Loucy (cell line): ENCODE measurements at regions not wholly inside any gene's neighbourhood (a gene's known extent, or its start where the extent isn't known, plus 50 kb on each side); places are given as distances from the start of the nearest gene placed in this dataset.

Experiments used
- H2AFZ ChIP-seq: fragments of 200-600 bp; sonication (generic); 2 replicates; pipeline ENCODE4 v1.6.0; 2016; ENCODE audit warnings: antibody characterized with exemption, mild to moderate bottlenecking, low read length, moderate library complexity
- H3F3A ChIP-seq: fragments of 200-600 bp; 2 replicates; pipeline ENCODE4 v1.6.0; 2016; ENCODE audit warnings: antibody characterized with exemption, low read depth, mild to moderate bottlenecking
- H3K27me3 ChIP-seq: fragments of 200-600 bp; sonication (generic); 2 replicates; pipeline ENCODE4 v1.6.1; 2014; ENCODE audit warnings: low read length, mild to moderate bottlenecking; ENCODE audit not compliant: insufficient read depth, poor library complexity, severe bottlenecking
- H3K36me3 ChIP-seq: fragments of 200-600 bp; sonication (generic); 2 replicates; pipeline ENCODE4 v1.6.1; 2016; ENCODE audit warnings: low read length; ENCODE audit not compliant: insufficient read depth
- H3K4me1 ChIP-seq: fragments of 200-600 bp; sonication (generic); 2 replicates; pipeline ENCODE4 v1.5.1; 2014; ENCODE audit warnings: low read length, mild to moderate bottlenecking; ENCODE audit not compliant: insufficient read depth, poor library complexity, severe bottlenecking
- H3K4me2 ChIP-seq: fragments of 200-600 bp; sonication (generic); 2 replicates; pipeline ENCODE4 v1.6.0; 2014; ENCODE audit warnings: antibody characterized with exemption, low read length, low read depth, mild to moderate bottlenecking; ENCODE audit not compliant: poor library complexity, severe bottlenecking
- H3K4me3 ChIP-seq: fragments of 200-600 bp; sonication (generic); 2 replicates; pipeline ENCODE4 v1.5.1; 2014; ENCODE audit warnings: low read length, mild to moderate bottlenecking, mixed read lengths; ENCODE audit not compliant: poor library complexity, severe bottlenecking
- H3K79me2 ChIP-seq: fragments of 200-600 bp; sonication (generic); 2 replicates; pipeline ENCODE4 v1.6.1; 2014; ENCODE audit warnings: low read length; ENCODE audit not compliant: insufficient read depth
- H3K9ac ChIP-seq: fragments of 200-600 bp; sonication (generic); 2 replicates; pipeline ENCODE4 v1.6.0; 2014; ENCODE audit warnings: mild to moderate bottlenecking, low read depth, low read length, moderate library complexity; ENCODE audit not compliant: poor library complexity, severe bottlenecking
- H3K9me2 ChIP-seq: fragments of 200-600 bp; sonication (generic); replicated peaks from 2 replicates; pipeline ENCODE4 v1.6.1; 2016; ENCODE audit warnings: low read depth, low read length, mixed read lengths
- H3K9me3 ChIP-seq: fragments of 200-600 bp; sonication (generic); 2 replicates; pipeline ENCODE4 v1.6.1; 2014; ENCODE audit warnings: mild to moderate bottlenecking, antibody characterized with exemption, low read length, low read depth; ENCODE audit not compliant: insufficient read depth
- H4K20me1 ChIP-seq: fragments of 200-600 bp; sonication (generic); 2 replicates; pipeline ENCODE4 v1.6.0; 2014; ENCODE audit warnings: antibody characterized with exemption, low read length, mild to moderate bottlenecking; ENCODE audit not compliant: insufficient read depth, poor library complexity, severe bottlenecking
- CTCF ChIP-seq: fragments of 200-600 bp; sonication (generic); conservative IDR thresholded peaks from 2 replicates; pipeline ENCODE4 v1.5.1; 2014; ENCODE audit warnings: mild to moderate bottlenecking, antibody characterized with exemption, low read length
- EZH2phosphoT487 ChIP-seq: fragments of 200-600 bp; IDR thresholded peaks from 2 replicates; pipeline ENCODE4 v1.6.1; 2018; ENCODE audit warnings: antibody characterized with exemption, mild to moderate bottlenecking, moderate library complexity, borderline replicate concordance

- Histone ChIP-seq H2AFZ (no peak overlapping the region), H3F3A (no peaks in the 10 kb centered on the region), H3K9me3 (no peaks in the 10 kb centered on the region), H3K4me2 (no peak overlapping the region), H3K79me2 (no peaks in the 10 kb centered on the region), H3K9me2 (no peaks in the 10 kb centered on the region), H3K36me3 (no peaks in the 10 kb centered on the region), H3K9ac (no peak overlapping the region), H4K20me1 (no peaks in the 10 kb centered on the region), H3K4me1 (no peaks in the 10 kb centered on the region), H3K4me3 (no peak overlapping the region), H3K27me3 (no peaks in the 10 kb centered on the region)
- TF ChIP-seq EZH2phosphoT487 (no peak), CTCF (no peak)
These were observed 268.6 kb upstream of the SLCO3A1 start for GRCh38 chr15:91584895-91585294.

- no peaks in the 10 kb centered on the region for H3K27me3 ChIP-seq
- no peak overlapping the region for H2AFZ ChIP-seq
- TF ChIP-seq CTCF (no peak), EZH2phosphoT487 (no peak)
- no peak overlapping the region for H3K4me2 ChIP-seq
- no peak overlapping the region for H3K4me3 ChIP-seq
- H3K4me1 ChIP-seq, result no peaks in the 10 kb centered on the region
- H3K9me2 ChIP-seq, result no peaks in the 10 kb centered on the region
- no peaks in the 10 kb centered on the region for H3K9me3 ChIP-seq
- no peaks in the 10 kb centered on the region for H3F3A ChIP-seq
- no peaks in the 10 kb centered on the region for H3K36me3 ChIP-seq
- H3K79me2 ChIP-seq, result no peaks in the 10 kb centered on the region
- H3K9ac ChIP-seq, result no peak overlapping the region
- no peaks in the 10 kb centered on the region for H4K20me1 ChIP-seq
These were observed 266.9 kb upstream of the SLCO3A1 start for GRCh38 chr15:91586560-91586959.

- Histone ChIP-seq H3K9ac (no peak overlapping the region), H3K4me1 (no peaks in the 10 kb centered on the region), H3K4me3 (no peak overlapping the region), H3K4me2 (no peak overlapping the region), H3K9me3 (no peaks in the 10 kb centered on the region), H3K27me3 (no peaks in the 10 kb centered on the region), H3F3A (no peaks in the 10 kb centered on the region), H2AFZ (no peak overlapping the region), H3K79me2 (no peaks in the 10 kb centered on the region), H3K36me3 (no peaks in the 10 kb centered on the region), H3K9me2 (no peaks in the 10 kb centered on the region), H4K20me1 (no peaks in the 10 kb centered on the region)
- TF ChIP-seq EZH2phosphoT487, result no peak
- TF ChIP-seq CTCF, result peak; percentile 38; the same call in 1 of the 2 replicates
These were observed 264.1 kb upstream of the SLCO3A1 start for GRCh38 chr15:91589360-91589759.
